ENCODE measurements at regions not wholly inside any gene's neighbourhood (a gene's known extent, or its start where the extent isn't known, plus 50 kb on each side); places are given as distances from the start of the nearest gene placed in this dataset.

GRCh38 chr18:75530118-75530517, 102.6 kb upstream of the SMIM21 start:
- Histone ChIP-seq H3K9me2 (replicated peaks; ENCODE audit: insufficient read depth, low read length) (no peaks in the 10 kb centered on the region), H3K9me3 (replicated peaks; ENCODE audit: insufficient read depth, low read length) (no peaks in the 10 kb centered on the region), H3F3A (ENCODE audit: insufficient read depth, low read length) (no peaks in the 10 kb centered on the region), H3K36me3 (replicated peaks; ENCODE audit: insufficient read depth, low read length) (no peaks in the 10 kb centered on the region), H3K9ac (ENCODE audit: low read length) (no peak overlapping the region), H4K20me1 (ENCODE audit: insufficient read depth, low read length) (no peaks in the 10 kb centered on the region), H3K4me1 (ENCODE audit: low read length) (no peaks in the 10 kb centered on the region), H3K4me2 (ENCODE audit: low read depth, low read length) (no peak overlapping the region), H3K79me2 (ENCODE audit: low read length) (no peaks in the 10 kb centered on the region), H3K27ac (ENCODE audit: low read length) (no peak overlapping the region), H2AFZ (ENCODE audit: low read length) (no peak overlapping the region), H3K27me3 (replicated peaks; ENCODE audit: insufficient read depth, low read length) (no peaks in the 10 kb centered on the region), H3K4me3 (ENCODE audit: low read length) (no peak overlapping the region)
- no peak for DNase-seq
- no peak for TF ChIP-seq EZH2phosphoT487 (IDR thresholded peaks at IDR 0.05; ENCODE audit: low read length)
- TF ChIP-seq EZH2 (optimal IDR thresholded peaks at IDR 0.05; ENCODE audit: low read depth, low read length) = no peak
- TF ChIP-seq CTCF (IDR thresholded peaks at IDR 0.05; ENCODE audit: low read length) = no peak

DNA sequence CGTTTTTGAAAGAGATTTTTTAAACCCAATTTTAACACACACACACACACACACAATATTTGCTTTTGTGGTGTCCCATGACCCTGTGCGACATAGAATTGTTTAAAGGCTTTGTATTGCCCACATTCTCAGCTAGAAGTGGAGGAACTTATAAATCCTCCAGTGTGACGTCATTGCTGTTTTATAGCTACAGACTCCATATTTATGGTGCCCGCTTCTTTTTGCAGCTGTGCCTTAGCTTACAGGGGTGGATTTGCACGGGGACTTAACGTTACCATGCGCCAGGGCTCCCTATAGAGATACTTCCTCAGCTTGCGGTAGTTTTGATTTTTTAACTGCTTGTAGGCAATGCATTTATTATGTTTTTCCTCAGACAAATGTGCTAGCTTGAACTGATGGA, 101.9 kb upstream of the SMIM21 start:
- Histone ChIP-seq H3K36me3 (replicated peaks; ENCODE audit: insufficient read depth, low read length) (no peaks in the 10 kb centered on the region), H3K9me2 (replicated peaks; ENCODE audit: insufficient read depth, low read length) (no peaks in the 10 kb centered on the region), H4K20me1 (ENCODE audit: insufficient read depth, low read length) (no peaks in the 10 kb centered on the region), H3K27me3 (replicated peaks; ENCODE audit: insufficient read depth, low read length) (no peaks in the 10 kb centered on the region), H3K4me1 (ENCODE audit: low read length) (no peaks in the 10 kb centered on the region), H3K79me2 (ENCODE audit: low read length) (no peaks in the 10 kb centered on the region), H3K9ac (ENCODE audit: low read length) (no peak overlapping the region), H3K4me3 (ENCODE audit: low read length) (no peak overlapping the region), H3K4me2 (ENCODE audit: low read depth, low read length) (no peak overlapping the region), H3F3A (ENCODE audit: insufficient read depth, low read length) (no peaks in the 10 kb centered on the region), H3K9me3 (replicated peaks; ENCODE audit: insufficient read depth, low read length) (no peaks in the 10 kb centered on the region), H3K27ac (ENCODE audit: low read length) (no peak overlapping the region), H2AFZ (ENCODE audit: low read length) (no peak overlapping the region)
- DNase-seq = no peak
- no peak for TF ChIP-seq EZH2 (optimal IDR thresholded peaks at IDR 0.05; ENCODE audit: low read depth, low read length)
- no peak for TF ChIP-seq CTCF (IDR thresholded peaks at IDR 0.05; ENCODE audit: low read length)
- TF ChIP-seq EZH2phosphoT487 (IDR thresholded peaks at IDR 0.05; ENCODE audit: low read length) = no peak

DNA sequence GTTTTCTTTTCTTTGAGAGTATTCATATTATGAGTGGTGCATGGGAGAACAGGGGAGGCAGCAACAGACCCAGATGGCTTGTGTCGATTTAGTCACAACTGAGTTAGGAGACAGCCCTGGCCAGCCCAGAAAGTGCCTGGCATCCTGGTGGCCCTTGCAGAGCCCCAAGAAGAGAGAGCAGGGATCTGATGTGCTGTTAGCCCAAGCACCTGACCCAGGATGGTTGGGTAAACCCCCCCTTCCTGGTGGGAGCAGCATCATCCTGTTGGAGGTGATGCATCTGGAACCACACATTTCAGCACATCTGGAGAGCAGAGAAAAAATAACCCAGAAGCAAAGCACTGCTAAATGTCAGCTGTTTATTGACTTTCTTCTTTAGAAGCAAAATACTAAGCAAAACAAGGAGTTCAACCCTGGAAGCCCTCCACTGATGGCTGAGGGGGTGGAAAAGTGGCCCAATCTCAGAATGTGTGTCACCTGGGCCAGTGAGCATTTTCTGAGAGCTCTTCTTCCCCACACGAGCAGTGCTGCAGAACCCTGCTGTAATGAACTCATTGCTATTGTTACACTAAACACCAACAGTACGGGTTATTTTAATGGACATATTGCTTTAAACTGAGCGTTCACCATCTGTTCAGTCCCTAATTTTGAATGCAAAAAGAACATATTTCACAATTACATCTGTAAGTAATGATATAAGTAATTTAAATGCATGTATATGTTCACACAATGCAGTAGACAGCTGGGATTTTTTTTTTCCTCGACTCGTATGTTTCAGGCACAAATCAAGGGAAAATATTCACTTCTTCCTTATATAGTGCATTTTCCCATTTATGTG, 100.6 kb upstream of the SMIM21 start:
- Histone ChIP-seq H3K4me1 (ENCODE audit: low read length) (no peaks in the 10 kb centered on the region), H3K79me2 (ENCODE audit: low read length) (no peaks in the 10 kb centered on the region), H4K20me1 (ENCODE audit: insufficient read depth, low read length) (no peaks in the 10 kb centered on the region), H3F3A (ENCODE audit: insufficient read depth, low read length) (no peaks in the 10 kb centered on the region), H3K4me3 (ENCODE audit: low read length) (no peak overlapping the region), H3K4me2 (ENCODE audit: low read depth, low read length) (no peak overlapping the region), H3K27me3 (replicated peaks; ENCODE audit: insufficient read depth, low read length) (no peaks in the 10 kb centered on the region), H3K9ac (ENCODE audit: low read length) (no peak overlapping the region), H3K9me2 (replicated peaks; ENCODE audit: insufficient read depth, low read length) (no peaks in the 10 kb centered on the region), H3K27ac (ENCODE audit: low read length) (no peak overlapping the region), H2AFZ (ENCODE audit: low read length) (no peak overlapping the region), H3K9me3 (replicated peaks; ENCODE audit: insufficient read depth, low read length) (no peaks in the 10 kb centered on the region), H3K36me3 (replicated peaks; ENCODE audit: insufficient read depth, low read length) (no peaks in the 10 kb centered on the region)
- DNase-seq = no peak
- TF ChIP-seq CTCF (IDR thresholded peaks at IDR 0.05; ENCODE audit: low read length) (no peak), EZH2 (optimal IDR thresholded peaks at IDR 0.05; ENCODE audit: low read depth, low read length) (no peak), EZH2phosphoT487 (IDR thresholded peaks at IDR 0.05; ENCODE audit: low read length) (no peak)
